SU-DHL-6 (cell line): ENCODE measurements at regions not wholly inside any gene's neighbourhood (a gene's known extent, or its start where the extent isn't known, plus 50 kb on each side); places are given as distances from the start of the nearest gene placed in this dataset.

Source experiments
- CTCF ChIP-seq: fragments of 200-600 bp; sonication (generic); IDR thresholded peaks from one replicate; pipeline ENCODE4 v1.5.1; 2017; ENCODE audit warnings: antibody characterized with exemption, mild to moderate bottlenecking, low read length, moderate library complexity; ENCODE audit not compliant: insufficient read depth, poor library complexity, severe bottlenecking
- EZH2phosphoT487 ChIP-seq: fragments of 200-600 bp; sonication (generic), shearing (Covaris generic); conservative IDR thresholded peaks from 2 replicates; pipeline ENCODE4 v1.6.1; 2018; ENCODE audit warnings: mild to moderate bottlenecking, antibody characterized with exemption, low read length, moderate library complexity, mixed read lengths

DNA sequence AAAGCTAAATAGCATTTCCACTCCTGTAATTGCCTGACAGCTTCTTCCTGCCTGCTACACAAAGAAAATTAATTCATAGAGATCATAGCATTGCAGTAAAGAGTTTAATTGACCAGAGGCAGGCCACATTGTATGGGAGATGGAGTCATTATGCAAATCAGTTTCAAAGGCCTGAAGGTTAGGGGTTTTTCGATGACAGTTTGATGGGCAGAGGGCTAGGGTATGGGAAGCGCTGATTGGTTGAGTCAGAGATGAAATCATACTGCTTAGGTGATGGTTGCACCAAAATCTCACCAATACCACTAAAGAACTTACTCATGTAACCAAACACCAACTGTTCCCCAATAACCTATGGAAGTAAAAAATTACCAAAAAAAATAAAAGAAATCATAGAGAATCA lies 599.0 kb downstream of the NUP35 start:
- TF ChIP-seq CTCF (no peak), EZH2phosphoT487 (no peak)
